HG03439 (cell line): ENCODE measurements at regions not wholly inside any gene's neighbourhood (a gene's known extent, or its start where the extent isn't known, plus 50 kb on each side); places are given as distances from the start of the nearest gene placed in this dataset.

Experiments
- ATAC-seq: cut with Tn5 transposase; IDR thresholded peaks from one replicate; pipeline ENCODE4 v1.9.1; 2021; ENCODE audit warnings: mild to moderate bottlenecking, moderate library complexity; ENCODE audit not compliant: unreplicated experiment

DNA sequence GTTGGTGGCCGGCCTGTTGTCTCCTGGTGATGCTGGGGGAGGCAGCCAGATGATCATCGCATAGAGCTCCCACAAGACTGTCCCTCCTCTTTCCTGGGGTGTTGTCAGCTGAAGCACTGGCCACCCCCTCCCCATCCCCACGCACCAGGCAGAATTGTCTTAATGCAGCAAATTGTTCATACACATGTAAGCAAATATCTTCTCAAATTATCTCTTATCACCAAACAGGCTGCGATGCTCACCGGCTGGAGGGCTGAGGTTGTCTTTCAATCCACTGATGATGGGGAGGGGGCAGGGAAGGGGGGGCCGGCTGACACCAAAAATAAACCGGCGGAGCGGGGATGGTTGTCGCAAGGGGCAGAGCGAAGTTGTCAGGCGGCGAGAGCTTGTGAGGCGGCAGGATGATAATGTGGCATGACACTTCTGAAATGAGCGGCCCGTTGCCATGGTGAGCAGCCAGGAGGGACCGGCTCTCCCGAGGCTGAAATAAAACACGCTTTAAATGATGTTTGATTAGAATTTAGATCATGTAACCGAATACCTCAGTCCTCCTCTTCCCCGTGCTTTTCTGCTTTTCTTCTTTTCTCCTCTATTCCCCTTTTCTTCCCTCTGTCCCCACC, 59.8 kb downstream of the MRM1 start:
- no peak for ATAC-seq

DNA sequence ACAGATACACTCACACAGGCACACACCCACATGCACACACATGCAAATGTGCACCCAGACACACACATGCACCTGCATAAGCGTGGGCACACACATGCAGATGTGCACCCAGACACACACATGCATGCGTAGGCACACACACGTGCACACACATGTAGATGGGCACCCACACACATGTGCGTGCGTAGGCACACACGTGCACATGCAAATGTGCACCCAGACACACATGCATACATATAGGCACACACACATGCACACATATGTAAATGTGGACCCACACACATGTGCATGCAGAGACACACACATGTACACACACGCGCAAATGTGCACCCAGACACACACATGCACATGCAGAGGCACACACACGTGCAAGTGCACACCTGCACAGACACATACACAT, 60.3 kb downstream of the MRM1 start:
- ATAC-seq = no peak

DNA sequence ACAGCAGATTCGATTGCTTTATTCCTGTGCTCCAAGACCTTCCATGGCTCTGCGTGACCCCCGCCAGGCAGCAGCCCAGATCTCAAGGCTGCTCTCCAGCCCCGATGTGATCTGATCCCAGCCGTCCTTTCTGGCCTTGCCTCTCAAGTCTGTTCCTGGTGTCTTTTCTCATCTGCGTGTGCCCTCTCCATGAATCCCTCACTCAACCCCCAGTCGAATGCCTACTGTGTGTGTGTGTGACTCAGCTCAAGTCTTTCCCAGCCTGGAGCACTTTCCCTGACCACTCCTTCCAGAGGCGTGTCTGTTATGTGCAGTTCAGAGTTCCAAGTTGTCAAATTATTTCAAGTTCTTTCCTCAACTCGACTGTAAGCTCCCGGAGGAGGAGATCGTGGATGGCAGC, 64.0 kb downstream of the MRM1 start:
- ATAC-seq = no peak

DNA sequence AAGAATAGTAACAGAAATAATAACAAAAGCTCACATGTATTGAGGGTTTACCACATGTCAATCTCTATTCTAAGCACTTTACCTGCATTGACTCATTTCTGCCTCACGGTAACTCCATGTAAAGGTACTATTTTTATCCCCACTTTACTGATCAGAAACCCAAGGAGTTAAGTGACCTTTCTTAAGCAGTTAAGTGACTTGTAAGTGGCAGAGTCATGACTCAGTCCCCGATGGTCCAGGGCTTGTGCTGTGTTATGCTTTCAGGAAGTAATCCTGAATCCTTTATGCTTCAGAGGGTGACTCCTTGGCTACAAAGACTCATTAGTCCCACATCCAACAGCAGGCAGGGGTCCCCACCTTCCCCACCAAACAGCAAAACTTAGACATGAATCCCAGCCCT, 66.5 kb downstream of the MRM1 start:
- no peak for ATAC-seq

DNA sequence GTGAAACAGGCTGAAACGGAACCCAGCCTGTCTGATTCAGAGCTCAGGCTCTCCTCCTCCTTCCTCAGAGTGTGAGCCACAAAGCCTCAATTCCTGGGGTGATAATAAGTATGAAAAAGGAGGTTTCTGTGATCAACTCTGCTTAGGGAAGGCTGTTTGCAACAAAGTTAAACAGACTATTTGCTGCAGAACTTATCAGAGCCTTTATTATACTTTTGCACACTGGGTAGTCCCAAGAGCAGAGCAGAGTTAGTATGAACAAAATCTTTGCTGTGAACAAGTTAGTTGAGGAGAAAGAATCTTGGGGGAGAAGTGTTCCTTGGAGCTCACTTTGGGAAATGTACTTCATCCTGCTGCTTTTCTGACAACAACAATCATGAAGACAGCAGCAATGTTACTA, 67.4 kb downstream of the MRM1 start:
- ATAC-seq = no peak

DNA sequence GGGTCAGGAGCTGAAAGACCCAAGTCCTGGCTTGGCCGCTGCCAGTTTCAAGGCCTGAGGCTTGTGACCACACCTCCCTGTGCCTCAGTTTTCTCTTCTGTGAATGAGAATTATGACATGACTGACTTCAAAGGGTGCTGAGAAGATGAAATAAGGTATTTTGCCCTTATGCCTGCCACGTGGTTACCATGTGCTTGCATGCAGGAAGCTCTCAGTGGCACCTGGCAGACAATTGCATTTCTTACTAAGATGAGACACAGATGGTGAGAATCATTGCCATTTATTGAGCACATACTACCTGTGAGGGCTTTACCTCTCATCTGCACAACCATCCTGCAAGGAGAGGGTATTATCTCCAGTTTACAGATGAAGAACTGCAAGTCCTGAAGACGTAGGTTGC, 69.8 kb downstream of the MRM1 start:
- ATAC-seq = no peak

DNA sequence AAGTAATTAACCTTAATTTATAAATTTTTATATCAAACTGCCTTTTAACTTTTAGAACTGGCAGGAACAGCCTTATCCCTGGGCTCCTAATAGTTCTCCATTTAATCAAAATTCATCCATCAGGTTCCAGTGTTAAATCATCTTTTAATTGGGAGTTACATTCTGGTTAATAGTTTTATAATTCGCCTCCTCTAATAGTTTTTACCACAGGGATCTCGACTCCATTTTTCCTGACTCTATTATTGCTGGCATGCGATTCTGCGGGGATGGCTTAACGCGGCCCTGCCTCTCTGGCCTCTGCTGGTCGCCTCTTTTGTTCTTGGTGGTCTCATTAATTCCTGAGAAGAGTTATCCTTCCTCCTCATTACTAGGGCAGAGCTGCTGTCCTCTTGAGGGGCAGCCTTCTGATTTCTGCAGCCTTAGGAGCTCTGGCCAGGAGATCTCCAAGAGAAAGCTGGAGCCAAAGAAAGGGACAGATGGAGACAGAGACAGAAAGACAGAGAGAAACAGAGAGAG, 71.1 kb downstream of the MRM1 start:
- ATAC-seq = no peak

DNA sequence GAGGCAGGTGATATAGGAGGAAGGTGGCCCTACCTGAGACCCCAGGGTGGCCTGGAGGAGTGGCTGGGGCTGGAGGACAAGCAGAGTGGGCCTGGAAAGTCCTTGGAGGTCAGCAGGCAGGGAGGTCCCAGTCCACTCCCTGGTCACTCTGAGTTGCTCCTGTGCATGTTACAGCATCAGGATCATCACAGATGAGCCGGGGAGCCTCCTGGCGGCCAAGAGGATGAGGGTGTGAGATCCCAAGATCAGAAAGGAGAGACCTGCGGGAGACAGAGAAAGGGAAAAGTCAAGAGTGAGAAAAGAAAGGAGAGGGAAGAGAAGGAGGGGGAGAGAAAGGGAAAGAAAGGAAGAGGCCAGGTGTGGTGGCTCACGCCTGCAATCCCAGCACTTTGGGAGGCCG, 71.7 kb downstream of the MRM1 start:
- ATAC-seq = no peak

DNA sequence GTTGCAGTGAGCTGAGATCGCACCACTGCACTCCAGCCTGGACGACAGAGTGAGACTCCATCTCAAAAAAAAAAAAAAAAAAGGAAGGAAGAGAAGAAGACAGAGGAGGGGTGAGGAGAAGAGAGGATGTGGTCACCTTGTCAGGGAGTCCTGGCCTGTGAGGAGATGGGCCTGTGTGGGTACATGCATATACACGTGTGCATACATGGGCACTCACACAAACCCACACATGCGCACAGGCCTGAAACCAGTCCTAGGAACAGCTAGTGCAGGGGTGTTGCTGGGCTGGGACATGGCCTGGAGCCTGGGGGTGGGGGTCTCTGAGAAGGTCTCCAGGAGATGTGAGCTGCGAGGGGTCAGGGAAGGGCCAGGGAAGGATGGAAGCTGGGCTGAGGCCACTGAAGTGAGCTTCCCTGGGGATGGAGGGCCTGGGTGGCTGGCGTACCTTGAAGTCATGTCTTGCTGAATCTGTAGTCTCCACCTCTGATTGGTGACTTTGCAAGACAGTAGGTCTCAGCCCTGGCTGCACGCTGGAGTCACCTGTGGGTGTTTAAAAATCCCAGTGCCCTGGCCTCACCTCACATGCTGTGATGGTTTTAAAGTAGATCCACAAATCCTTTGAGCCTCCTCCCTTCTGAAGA, 72.4 kb downstream of the MRM1 start:
- no peak for ATAC-seq

DNA sequence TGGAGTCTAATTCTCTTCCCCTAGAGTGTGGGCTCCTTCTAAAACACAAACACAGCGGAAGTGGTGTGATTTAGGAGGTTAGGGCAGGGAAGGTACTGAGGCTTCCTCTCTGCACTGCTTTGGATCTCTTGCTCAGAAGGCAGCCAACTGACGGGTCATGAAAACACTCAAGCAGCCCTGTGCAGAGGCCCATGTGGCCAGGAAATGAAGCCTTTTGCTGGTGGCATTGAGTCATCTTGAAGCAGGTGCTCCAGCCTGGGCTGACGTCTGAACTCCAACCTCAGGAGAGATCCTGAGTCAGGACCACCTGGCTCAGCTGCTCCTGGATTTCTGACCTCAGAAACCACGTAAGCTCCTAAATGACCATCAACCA, 72.9 kb downstream of the MRM1 start:
- no peak for ATAC-seq

DNA sequence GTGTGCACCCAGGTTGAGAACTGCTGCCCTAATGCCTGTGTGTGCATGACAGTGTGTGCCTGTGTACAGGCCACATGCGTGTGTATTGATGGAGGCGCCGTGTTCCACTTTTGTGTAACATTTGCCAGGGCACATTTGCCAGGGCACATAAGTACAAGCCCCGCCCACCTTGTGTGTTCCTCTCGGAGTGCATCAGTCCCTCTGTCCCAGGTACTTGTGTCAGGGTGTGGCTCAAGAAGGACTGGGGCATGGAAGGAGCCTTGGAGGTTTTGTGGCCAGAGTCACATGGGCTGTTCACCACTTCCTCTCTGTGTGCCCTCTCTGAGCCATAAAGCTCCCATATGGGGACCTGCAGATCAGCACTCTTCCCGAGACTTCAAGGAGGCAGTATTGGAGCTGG, 73.9 kb downstream of the MRM1 start:
- ATAC-seq = no peak

DNA sequence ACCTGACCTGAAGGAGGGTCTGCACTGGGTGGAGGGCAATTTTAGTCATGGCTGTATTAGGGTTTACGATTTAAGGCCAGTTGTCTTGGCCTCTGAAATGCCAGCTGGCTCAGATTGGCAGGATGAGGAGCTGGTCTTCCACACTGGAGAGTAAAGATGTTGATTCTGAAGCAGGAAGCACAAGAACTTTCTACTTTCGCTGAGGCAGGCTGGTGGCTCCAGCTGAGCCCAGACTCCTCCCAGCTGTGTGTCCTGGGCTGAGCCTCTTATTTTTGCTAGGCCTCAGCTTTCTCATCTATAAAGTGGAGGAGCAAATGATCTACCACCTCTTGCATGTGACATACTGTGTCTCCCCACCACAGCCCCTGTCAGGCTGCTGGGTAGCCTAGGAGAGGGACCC, 74.4 kb downstream of the MRM1 start:
- ATAC-seq = no peak

DNA sequence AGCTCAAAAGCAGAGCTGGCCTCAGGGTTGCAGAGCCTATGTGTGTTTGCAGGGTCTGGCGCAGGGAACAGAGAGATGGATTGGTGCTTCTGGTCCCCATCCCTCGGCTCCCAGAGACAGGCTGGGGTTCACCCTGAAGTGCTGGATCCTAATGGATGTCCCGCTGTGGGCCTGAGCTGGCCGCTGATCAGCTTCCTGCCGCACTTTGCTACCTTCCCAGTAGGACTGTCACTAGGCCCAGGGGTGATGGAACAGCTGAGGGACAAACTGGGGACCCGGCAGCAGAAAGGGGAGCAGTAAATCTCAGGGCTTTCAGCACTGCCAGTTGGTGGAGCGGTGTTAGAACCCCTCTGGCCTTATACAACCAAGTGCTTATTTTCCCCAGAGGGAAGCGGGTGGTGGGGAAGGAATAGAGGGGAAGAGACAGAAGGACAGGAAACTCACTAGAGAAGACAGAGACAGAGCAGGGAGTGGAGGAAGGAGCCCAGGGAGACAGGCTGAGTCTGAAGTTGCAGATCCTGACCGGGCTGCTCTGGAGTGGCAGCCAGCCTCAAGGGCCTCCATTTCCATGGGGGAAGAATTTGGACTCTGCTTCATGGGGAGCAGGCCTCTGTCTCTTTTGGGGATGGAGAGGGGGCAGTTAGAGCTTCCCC, 78.6 kb downstream of the MRM1 start:
- no peak for ATAC-seq

DNA sequence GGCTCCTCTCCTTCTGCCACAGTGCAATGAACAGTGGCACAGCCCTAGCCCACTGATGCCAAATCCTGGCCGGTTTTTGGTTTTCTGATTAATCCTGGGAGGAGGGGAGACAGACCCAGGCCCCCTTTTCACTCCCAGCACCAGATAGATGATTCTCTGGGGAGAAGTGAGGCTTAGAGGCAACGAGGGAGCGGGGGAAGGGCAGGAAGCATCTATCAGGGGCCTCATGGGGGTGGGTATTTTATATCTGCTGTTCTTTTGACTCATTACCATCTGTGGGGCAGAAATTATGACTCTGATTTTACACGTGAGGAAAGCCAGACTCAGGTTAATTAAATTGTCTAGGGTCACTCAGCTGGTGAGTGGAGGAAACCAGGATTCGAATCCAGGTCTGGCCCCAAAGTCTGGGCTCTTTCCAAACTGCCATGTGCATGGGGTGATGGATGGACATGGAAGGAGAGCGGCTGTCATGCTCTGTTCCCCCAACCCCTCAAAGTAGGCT, 79.4 kb downstream of the MRM1 start:
- ATAC-seq = no peak

DNA sequence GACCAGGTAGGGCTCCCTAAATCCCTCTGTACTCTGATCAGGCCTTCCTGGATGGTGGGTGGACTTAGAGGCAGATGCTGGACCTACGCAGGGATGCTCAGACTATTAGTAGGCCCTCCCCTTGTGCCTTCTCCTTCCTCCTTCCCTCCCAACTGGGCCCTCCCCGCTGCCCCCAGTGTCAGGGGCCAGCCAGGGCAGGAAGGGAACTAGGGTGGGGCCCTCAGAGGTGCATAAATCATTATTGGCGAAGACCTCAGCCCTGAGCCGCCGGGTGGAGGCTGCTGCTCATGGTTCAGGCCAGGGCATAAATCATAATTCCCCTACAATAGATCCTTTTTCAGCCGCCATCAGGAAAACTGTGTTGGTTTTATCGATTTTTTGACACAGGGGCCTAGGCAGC, 81.4 kb downstream of the MRM1 start:
- ATAC-seq = no peak

DNA sequence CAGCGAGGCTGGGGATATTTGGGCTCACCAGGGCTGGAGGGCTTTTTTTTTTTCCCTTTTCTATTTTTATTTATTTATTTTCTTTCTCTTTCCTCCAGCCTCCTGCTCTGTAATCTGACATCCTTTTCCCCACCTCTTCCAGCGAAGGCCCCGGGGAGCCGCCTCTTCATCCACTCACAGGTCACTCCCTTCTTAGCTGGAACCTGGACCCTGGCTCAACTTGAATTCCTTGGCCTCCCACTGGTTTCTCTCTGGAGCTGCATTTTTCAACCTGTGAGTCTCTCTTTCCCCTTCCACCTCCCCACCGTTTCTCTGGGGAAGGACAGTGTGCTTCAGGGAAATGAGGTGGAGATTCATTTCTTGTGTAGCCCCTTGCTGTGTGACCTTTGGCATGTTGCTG, 82.0 kb downstream of the MRM1 start:
- ATAC-seq = no peak

DNA sequence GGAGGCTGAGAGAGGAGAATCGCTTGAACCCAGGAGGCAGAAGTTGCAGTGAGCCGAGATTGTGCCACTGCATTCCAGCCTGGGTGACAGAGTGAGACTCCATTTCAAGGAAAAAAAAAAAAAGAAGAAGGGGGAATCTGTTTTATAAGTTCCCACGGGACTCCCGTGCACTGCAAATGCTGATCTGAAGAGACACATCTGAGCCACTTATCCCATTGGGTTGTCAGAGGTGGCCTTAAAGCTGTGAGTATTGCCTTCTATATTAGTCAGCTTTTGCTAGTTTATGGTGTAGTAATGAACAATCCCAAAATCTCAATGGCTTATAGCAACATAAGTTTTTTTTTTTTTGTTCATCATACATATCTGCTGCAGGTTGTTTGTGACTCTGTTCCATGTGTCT, 82.8 kb downstream of the MRM1 start:
- ATAC-seq = no peak

DNA sequence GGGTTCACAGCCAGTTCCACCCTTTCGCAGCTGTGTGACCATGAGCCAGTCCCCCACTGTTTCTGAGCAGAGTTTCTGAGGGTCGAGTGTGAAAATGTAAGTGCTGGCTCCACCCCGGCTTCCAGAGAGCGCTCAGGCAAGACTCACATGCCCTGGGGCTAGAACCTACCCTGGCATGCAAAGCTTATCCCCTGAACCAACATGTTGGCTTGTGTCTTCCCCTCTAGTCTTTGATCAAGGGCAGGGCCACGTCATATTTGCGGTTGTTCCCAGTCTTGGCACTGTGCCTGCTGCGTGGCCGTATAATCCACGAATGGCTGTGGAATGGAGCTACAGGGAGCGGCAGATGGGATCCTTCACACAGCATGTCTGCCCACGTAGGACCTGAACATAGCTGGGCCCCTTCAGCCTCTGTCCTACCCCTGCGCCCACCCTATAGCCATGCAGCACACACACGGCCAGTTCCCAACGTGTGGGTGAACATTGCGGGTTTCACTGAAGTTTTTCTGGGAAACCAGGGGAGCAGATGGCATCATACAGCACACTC, 84.8 kb downstream of the MRM1 start:
- ATAC-seq = no peak

DNA sequence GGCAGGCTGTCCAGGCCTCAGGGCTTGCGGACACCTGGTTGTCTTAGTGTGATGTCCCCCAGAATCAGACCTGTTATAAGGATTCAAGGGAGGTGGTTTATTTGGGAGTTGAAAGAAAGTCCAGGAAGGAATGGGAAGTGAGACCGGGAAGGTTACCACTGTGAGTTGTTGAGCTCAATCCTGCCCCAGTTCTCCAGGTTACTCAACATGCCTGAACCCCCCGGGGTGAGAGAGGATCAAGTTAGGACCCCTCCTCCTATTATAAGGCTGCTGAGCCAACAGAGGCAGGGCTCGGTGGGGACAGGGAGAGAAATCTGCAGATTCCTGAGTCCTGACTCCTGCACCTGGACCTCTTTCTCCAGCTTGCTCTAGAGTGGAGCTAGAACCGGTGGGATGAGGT, 86.4 kb downstream of the MRM1 start:
- ATAC-seq = no peak

DNA sequence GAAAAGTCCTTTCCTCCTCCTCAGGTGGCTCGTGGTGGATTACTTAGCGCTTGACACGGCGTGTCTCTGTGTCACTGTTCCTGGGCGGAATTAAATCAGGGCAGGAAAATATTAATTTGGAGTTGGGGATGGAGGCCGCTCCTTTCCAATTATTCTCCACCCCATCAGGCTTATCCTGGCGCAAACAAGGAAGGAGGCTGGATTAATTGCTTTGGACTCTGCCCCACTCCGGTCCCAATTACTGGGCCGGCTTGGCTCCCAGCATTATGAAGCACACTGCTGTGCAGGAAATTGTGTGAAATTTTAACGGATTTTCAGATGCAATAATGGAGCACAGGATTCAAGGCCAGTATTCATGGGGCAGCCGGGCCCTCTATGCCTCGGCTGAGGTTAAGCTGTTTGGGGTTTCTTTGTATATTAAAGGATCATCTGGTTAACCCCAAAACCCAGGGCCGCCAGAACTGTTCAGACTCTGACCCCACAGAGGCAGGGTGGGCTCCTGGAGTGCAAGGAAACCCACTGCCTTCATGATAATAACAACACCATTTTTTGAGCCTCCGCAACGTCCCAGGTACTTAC, 87.8 kb downstream of the MRM1 start:
- ATAC-seq = no peak

DNA sequence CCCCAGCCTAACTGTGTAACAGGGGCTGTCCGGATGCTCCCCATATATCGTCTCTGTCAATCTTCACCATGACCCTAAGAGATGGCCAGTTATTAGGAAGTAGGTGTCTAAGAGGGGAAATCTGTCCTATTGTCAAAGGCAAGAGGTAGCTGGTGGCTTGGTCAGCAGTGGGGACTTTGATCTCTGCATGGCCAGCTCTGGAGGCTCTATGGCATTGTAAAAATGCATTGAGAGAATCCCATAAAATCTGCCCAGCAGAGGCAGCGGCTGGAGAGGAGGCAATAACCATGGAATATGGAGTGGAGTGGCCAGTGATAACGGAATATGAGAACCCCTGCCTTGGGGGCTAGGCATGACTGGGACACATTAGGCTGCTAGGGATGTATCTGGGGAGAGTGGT, 88.8 kb downstream of the MRM1 start:
- ATAC-seq = no peak

DNA sequence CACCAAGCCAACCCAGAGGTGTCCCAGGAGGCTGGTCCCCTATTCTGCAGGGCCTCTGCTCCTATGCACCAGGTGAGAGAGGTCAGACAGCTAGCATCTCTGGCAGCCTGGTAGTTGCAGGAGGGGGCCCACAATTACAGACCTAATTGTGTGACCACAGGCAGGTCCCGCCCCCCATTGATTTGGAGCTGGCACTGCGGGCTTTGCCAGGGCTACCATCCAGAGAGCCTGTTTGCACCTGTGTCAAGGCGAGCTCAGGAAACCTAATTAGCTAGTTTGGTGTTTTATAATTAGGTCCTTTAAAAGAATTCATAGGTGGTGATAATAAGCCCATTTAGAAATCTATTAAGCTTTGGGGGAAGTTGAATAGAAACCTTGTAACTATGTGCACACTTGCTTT, 90.2 kb downstream of the MRM1 start:
- ATAC-seq = no peak
